ENCODE measurements at regions not wholly inside any gene's neighbourhood (a gene's known extent, or its start where the extent isn't known, plus 50 kb on each side); places are given as distances from the start of the nearest gene placed in this dataset.

DNA sequence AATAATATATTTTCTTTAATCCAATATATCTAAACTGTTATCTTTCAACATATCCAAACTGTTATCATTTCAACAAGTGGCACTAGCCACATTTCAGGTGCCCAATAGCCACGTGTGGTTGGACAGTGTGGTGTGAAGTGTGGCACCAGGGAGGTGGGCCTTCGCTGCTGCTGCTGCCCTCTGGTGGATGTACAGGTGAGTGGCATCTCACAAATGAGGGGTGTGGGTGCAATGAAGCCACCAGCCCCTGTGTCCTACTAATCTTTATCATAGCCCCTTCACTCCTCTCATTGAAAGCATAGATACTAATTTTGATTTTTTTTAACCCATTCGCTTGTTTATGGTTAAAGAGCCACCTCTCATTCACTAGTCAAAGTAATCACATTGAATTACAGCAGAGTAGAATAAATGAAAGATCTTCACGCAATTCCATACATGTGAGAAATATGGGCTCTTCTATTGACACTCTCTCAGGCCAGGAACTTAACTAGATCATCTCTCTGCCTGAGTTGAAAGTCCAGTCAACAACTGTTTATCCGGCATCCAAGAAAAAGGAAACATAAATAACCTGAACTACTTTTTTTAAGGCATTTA, 499.2 kb downstream of the OMA1 start:
- TF ChIP-seq, protein P1, sequence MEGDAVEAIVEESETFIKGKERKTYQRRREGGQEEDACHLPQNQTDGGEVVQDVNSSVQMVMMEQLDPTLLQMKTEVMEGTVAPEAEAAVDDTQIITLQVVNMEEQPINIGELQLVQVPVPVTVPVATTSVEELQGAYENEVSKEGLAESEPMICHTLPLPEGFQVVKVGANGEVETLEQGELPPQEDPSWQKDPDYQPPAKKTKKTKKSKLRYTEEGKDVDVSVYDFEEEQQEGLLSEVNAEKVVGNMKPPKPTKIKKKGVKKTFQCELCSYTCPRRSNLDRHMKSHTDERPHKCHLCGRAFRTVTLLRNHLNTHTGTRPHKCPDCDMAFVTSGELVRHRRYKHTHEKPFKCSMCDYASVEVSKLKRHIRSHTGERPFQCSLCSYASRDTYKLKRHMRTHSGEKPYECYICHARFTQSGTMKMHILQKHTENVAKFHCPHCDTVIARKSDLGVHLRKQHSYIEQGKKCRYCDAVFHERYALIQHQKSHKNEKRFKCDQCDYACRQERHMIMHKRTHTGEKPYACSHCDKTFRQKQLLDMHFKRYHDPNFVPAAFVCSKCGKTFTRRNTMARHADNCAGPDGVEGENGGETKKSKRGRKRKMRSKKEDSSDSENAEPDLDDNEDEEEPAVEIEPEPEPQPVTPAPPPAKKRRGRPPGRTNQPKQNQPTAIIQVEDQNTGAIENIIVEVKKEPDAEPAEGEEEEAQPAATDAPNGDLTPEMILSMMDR (IDR thresholded peaks at IDR 0.05), result peak; percentile 62 to 91 (median 84)
- TF ChIP-seq POLR2A (IDR thresholded peaks at IDR 0.05), result no peak
- no peaks in the 10 kb centered on the region for H3K27me3 ChIP-seq
- H3K9me3 ChIP-seq, result no peaks in the 10 kb centered on the region
- intact Hi-C loops (cut with DNase I), result no loop called here
- no peaks in the 10 kb centered on the region for H3K36me3 ChIP-seq
- no peak overlapping the region for H3K4me3 ChIP-seq
- ATAC-seq (peak; percentile 81 to 86 (median 84)), DNase-seq (peak in 2 of 3 donors; percentile 32 to 52)
- H3K4me1 ChIP-seq, result no peaks in the 10 kb centered on the region
- no peak overlapping the region for H3K27ac ChIP-seq
- 41% methylated on average over 5 of the region's 5 CpGs for WGBS (ENCODE audit: insufficient coverage, low coverage, low lambda C conversion rate, missing lambda C conversion rate)

DNA sequence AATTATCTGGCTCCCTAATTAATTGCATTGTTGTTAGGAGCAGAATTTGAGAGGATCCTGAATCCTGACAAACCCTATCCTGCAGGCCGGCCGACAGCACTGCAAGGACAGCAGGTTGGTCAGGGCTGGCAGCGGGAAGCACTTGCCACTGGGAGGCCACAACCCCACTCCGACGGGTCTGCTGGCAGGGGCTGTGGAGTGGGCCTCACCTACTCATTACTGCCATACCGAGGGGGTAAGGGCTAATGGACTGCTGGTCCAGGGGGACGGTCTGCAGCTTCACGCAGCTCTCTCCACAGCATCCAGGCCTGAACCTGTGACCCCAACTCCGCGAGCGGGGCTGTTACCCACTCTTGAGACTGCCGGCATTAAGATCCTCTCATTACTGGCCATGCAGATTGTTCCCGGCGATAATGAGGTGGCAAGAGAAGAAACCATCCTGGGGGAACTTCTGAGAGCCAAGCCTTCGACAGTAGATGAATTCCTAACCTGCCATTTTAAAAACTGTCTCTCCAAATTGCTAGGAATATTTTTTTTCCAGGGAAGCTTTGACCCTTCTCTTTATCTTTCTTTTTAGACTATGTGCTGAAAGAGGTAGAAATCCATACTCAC, 501.3 kb downstream of the OMA1 start:
- H3K36me3 ChIP-seq, result no peaks in the 10 kb centered on the region

DNA sequence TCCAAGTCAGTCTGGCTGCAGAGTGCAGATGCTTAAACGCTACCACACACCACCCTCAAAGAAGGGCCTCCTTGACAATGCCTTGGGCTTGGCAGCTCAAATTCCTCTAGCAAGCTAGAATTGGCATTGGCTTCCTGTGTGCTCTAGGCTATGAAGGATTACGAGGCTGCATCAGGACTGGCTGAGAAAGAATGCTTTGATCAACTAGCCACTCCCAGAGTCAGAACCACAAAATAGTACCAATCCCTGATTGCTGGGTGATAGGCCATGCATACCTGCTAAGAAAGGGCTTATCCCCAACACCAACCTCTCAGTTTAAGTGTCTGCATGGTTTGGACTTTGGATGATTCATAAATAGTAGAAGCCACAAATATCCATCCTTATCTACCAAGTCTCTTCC, 504.9 kb downstream of the OMA1 start:
- H3K36me3 ChIP-seq, result no peaks in the 10 kb centered on the region
- ATAC-seq (no peak), DNase-seq (no peak)
- H3K4me1 ChIP-seq, result no peaks in the 10 kb centered on the region
- no peaks in the 10 kb centered on the region for H3K27me3 ChIP-seq
- no peaks in the 10 kb centered on the region for H3K9me3 ChIP-seq
- H3K4me3 ChIP-seq, result no peak overlapping the region
- TF ChIP-seq, protein P1 (IDR thresholded peaks at IDR 0.05), result no peak
- no peak for TF ChIP-seq POLR2A (IDR thresholded peaks at IDR 0.05)
- no peak overlapping the region for H3K27ac ChIP-seq
- intact Hi-C loops (cut with DNase I), result no loop called here
- WGBS (ENCODE audit: insufficient coverage, low coverage, low lambda C conversion rate, missing lambda C conversion rate), result no CpG with 5 or more reads among the region's 2 CpGs

More for the DNA sequence above, 501.3 kb downstream of the OMA1 start:
- Histone ChIP-seq H3K4me3 (no peak overlapping the region), H3K27ac (no peak overlapping the region), H3K4me1 (no peaks in the 10 kb centered on the region), H3K9me3 (no peaks in the 10 kb centered on the region), H3K27me3 (no peaks in the 10 kb centered on the region)
- 63% methylated on average over 2 of the region's 15 CpGs for WGBS (ENCODE audit: insufficient coverage, low coverage, low lambda C conversion rate, missing lambda C conversion rate)
- intact Hi-C loops (cut with DNase I), result no loop called here
- ATAC-seq (no peak), DNase-seq (no peak)
- TF ChIP-seq, protein P1 (IDR thresholded peaks at IDR 0.05), result no peak
- TF ChIP-seq POLR2A (IDR thresholded peaks at IDR 0.05), result no peak

DNA sequence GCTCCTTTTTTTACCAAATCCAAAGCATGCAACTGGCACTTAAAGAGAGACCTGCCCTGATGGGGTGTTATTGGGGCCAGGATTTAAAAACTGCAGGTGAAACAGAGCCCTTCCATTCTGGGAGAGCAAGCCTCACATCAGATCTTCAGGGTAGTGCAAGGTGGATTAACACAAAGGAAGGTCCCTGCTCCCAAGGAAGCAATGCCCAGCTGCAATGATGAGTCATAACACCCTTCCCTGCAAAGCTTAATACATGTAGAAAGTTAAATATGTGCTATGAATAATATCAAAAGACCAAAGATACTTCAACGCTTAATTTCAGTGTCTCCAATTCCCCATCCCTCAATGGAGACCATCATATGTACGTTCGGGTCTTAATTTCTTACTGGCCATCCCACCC, 508.0 kb downstream of the OMA1 start:
- DNase-seq, result no peak
- no peak for TF ChIP-seq POLR2A (IDR thresholded peaks at IDR 0.05)
- TF ChIP-seq, protein P1 (IDR thresholded peaks at IDR 0.05), result no peak
- Histone ChIP-seq H3K27me3 (no peaks in the 10 kb centered on the region), H3K9me3 (no peaks in the 10 kb centered on the region), H3K4me3 (no peak overlapping the region), H3K27ac (no peak overlapping the region), H3K36me3 (no peaks in the 10 kb centered on the region), H3K4me1 (peaks cover 0 to under 1% (median 0%) of the 10 kb centered on the region in 4 donors)
- intact Hi-C loops (cut with DNase I), result no loop called here
- 100% methylated on average over 3 of the region's 3 CpGs for WGBS (ENCODE audit: insufficient coverage, low coverage, low lambda C conversion rate, missing lambda C conversion rate)
- no peak for ATAC-seq
